ENCODE measurements at regions not wholly inside any gene's neighbourhood (a gene's known extent, or its start where the extent isn't known, plus 50 kb on each side); places are given as distances from the start of the nearest gene placed in this dataset.

- DNase-seq (ENCODE audit: low spot score), result no peak
These were observed 573.9 kb upstream of the CADM1 start for GRCh38 chr11:116078101-116078591.

DNA sequence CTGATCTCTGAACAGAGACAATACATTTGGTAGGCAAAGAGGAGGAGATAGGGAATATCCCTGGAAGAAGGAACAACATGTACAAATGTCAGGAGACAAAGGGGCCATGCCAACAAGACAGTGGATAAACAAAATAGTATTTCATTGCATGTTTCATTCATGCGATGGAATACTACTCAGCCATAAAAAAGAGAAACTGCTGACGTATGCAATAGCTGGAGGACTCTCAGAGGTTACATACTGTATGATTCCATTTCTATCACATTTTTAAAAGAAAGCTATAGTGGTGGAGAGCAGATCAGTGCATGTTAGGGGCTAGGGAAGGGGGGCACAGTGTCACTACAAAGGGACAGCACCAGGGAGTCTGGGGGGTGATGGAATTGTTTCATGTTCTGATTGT lies 572.9 kb upstream of the CADM1 start:
- DNase-seq (ENCODE audit: low spot score), result no peak

- DNase-seq (ENCODE audit: low spot score), result no peak
These were observed 569.9 kb upstream of the CADM1 start for GRCh38 chr11:116073854-116074837.

- DNase-seq (ENCODE audit: low spot score), result no peak
These were observed 568.6 kb upstream of the CADM1 start for GRCh38 chr11:116072601-116073410.

DNA sequence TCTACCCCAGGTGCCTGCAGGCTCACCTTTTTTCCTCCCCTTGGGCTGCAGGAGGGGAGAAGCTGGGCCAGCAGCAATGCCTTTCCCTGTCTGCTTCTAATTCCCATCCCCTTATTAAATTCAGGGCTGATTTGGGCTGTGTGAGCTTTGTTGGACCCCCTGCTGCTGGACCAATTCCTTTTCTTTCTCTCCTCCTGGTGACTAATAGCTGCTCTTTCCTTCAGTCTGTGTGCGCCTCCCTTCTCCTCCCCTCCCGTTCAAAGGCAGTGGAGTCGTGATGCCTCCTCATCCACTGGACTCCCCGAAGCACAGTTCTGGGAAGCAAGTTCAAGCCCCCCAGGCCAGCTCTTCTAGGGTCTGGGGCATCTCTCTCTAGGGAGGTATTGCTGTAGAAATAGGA lies 567.9 kb upstream of the CADM1 start:
- no peak for DNase-seq (ENCODE audit: low spot score)

DNA sequence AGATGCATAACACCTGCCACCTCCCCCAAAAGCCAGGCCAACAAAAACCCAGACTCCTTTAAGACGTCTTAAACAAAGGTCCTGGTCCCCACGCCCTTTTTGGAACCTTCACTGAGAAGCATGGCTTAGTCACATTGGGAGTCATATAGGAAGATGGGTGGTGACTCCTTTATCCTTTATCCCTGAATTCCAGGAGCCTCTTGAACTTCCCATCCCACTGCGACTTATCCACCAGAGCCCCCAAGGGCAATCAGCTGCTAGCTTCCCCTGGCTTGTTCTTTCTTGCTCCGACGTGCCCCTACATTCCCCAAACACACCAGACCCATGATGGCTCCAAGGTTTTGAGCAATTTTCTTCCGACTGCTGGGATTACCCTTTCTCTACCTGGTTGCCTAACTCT lies 567.0 kb upstream of the CADM1 start:
- DNase-seq (ENCODE audit: low spot score), result no peak

DNA sequence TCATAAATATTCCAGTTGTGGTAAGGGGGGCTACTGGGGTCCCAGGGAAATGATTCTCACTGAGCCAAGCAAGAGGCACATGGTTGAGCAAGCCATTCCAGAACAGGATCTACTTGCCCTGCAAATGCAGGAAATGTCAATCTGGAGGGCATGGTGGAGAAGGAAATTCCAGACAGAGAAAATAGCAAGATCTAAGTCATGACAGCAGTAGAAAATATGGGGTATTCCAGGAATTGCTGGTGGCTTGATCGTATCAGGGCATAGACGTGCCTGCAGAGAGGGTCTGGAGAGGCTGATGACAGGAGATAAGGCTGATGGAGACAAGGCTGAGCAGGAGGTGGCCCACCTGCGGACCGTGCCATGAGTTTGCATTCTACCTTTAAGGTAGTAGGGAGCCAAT lies 566.3 kb upstream of the CADM1 start:
- no peak for DNase-seq (ENCODE audit: low spot score)

- no peak for DNase-seq (ENCODE audit: low spot score)
These were observed 562.6 kb upstream of the CADM1 start for GRCh38 chr11:116066777-116067176.

- DNase-seq (ENCODE audit: low spot score), result no peak
These were observed 561.8 kb upstream of the CADM1 start for GRCh38 chr11:116065986-116066385.

DNA sequence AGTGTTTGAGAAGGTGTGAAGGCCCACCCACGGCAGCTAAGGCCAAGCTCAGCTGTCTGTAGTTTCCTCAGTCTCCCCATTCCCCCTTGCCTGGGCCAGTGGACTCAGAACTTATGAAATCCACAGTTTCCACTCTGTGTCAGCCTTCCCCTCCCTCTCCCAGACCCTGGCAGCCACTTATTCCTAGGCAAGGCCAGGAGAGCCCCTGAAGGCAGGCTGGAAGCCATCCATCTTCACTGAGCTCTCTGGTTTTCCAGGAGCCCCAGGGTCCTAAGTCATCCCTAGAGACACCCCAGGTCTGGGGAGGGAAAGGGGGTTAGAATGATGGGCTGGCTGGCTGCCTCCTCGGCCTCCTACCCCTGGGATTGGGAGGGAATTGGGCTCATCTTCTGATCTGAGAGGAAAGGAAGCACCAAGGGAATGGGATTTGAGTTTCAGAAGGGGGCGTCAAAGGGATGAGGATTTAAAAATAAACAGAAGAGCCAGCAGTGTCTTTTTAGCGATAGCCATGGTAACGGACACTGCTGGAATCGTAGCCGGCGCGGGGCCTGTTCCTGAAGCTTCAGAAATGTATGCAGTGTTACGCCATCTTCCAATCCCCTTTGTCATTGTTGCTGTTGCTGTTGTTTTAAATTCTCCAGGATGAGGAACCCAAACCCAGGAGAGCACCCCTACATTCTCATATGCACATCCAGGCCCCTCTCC lies 561.1 kb upstream of the CADM1 start:
- DNase-seq (ENCODE audit: low spot score), result no peak

GRCh38 chr11:116062490-116063171 lies 558.4 kb upstream of the CADM1 start:
- DNase-seq (ENCODE audit: low spot score), result no peak

GRCh38 chr11:116062129-116062489 lies 557.9 kb upstream of the CADM1 start:
- no peak for DNase-seq (ENCODE audit: low spot score)

DNA sequence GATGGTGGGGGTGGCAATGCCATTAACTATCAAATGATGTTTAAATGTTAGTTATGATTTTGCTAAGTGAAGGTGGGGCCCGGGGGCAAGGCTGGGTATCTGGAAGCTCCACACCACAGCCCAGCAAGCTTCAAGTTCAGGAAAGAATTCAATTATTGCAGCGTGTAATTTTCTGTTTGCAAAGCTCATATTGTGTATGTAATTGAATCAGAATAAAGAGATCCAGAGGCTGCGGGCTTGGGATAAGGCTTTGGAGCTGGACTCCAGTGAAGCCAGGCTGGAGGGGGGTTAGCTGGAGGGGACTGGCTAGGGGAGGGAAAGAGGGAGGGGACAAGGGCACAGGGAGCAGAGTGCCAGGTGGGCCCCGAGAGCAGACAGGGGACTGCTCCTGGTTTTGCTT lies 557.1 kb upstream of the CADM1 start:
- no peak for DNase-seq (ENCODE audit: low spot score)

DNA sequence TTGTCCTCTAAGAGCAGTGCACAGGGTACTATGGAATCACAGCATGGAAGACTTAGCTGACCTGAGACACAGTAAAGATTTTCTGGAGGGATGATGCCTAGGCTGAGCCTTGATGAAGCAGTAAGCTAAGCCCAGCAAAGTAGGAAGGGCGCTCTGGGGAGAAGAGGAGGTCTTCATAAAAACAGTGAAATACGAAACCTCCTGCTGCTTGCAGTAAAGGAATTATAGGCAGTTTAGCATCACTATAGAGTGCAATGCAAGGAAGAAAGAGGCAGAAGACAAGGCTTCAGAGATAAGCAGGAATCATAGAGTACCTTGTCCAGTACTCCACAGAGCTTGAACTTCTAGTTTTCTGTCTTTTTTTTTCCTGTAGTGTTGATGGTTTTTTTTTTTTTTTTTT lies 555.7 kb upstream of the CADM1 start:
- no peak for DNase-seq (ENCODE audit: low spot score)

DNA sequence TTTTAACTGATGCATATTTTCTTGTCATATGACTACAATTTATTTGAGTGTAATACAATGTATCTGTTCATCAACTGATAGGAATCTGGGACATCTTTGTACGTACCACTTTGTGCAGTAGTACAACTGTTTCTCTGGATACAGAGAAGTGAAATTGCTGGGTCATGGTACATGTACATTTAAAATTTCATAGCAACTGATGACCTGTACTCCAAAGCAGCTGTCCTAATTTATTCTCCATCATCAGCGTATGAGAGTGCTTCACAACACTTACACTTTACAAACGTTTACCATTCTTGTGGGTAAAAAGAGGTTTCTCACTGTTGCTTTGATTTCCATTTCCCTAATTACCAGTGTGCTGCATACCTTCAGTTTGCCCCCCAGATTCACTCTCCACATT lies 552.8 kb upstream of the CADM1 start:
- no peak for DNase-seq (ENCODE audit: low spot score)

DNA sequence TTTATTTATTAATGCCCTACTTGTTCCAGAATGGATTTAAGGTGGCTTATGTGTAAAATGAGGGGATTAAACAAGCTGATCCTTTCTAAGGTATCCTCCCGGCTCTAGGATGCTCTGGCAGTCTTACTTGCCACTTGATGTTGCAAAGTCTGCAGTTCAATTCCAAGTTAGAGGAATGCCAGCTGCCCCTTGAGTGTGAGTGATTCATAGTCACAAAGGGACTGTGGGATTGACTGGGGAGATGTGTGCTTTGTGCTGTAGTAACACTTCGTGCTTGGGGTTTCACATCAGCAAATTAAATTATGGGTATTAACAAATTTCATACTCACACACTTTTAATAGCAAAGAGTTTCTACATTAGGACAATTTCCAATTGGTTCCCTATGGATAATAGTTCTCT lies 550.8 kb upstream of the CADM1 start:
- DNase-seq (ENCODE audit: low spot score), result no peak

GRCh38 chr11:116053548-116053919 lies 549.3 kb upstream of the CADM1 start:
- no peak for DNase-seq (ENCODE audit: low spot score)

DNA sequence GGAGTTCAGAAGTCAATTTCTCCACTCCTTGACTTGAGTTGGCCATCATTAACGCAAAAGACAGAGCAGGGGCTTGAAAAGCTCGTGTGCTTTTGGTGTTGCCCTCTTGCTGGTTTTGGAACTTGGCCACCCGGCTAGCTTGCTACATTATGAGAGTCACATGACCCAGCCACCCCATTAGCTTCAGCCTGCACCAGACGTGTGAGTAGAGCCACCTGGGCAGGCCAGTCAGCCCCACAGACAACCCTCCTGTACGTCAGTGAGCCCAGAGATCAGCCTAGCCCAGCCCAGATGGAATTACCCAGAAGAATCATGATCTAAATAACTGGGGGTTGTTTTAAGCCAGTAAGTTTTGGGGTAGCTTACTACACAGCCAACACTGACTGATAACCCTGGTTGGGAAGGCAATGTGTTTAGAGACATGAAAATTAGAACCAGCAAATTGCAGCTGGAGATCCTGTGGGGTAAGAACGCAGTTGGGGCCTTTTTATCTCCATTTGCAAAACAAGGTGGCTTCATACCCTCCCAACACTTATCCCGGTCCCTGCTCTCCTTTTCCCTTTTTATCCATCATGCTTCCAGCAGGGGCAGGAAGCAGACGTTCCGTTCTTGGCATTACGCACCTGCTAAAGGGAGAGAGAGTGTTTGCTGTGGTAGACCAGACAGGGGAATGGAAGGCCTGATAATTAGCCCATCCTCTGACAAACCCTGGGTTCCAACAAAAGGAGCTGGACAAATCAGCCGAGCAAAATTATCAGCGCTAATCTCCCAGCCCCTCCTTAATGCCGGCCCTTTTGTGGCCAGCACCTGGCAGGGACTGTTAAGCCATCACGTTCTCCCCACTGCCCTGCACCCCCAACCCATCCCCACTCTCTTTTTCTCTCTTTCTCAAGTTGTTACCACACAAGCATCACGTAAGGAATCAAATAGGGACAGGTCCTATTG lies 548.7 kb upstream of the CADM1 start:
- DNase-seq (ENCODE audit: low spot score), result no peak

- DNase-seq (ENCODE audit: low spot score), result no peak
These were observed 547.3 kb upstream of the CADM1 start for GRCh38 chr11:116051494-116051893.

- DNase-seq (ENCODE audit: low spot score), result no peak
These were observed 545.2 kb upstream of the CADM1 start for GRCh38 chr11:116049383-116049782.

DNA sequence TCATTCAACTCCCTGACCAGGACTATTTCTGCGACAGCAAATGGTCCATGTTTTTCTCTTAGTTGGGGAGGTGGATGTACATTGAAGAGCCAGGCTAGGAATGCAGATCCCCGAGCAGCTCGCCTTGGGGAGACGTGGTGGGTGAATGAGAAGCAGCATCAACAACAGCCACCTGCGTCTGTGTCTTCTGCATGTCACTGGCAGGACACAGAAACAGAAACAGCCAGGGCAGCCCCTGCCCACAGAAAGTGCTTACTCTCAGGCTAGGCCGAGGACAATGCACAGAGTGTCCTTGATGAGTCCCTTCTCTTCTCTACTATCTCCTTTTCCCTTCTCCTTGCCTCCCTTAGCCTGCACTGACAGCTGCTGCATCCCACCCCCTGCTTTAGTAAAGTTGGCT lies 541.9 kb upstream of the CADM1 start:
- DNase-seq (ENCODE audit: low spot score), result no peak
